GM12878 (cell line): ENCODE measurements at regions not wholly inside any gene's neighbourhood (a gene's known extent, or its start where the extent isn't known, plus 50 kb on each side); places are given as distances from the start of the nearest gene placed in this dataset.

Experiments
- ATAC-seq: fragments of 200-7000 bp; cut with Tn5 transposase; 3 replicates; pipeline ENCODE4 v1.9.1; 2020; ENCODE audit warnings: mild to moderate bottlenecking, moderate library complexity
- BruUV-seq: library from RNA; stranded (reverse); fragments of 400-500 nt; replicated peaks from 2 replicates; lab custom pipeline; 2021; lab: Mats Ljungman, UMichigan
- CTCF ChIA-PET: fragments of 300-600 bp; sonication (Branson Sonifier 250); formaldehyde crosslinking; extraction: SDS; loops from one replicate; lab custom pipeline; 2021; ENCODE audit warnings: inconsistent platforms; lab: Yijun Ruan, JAX
- POLR2A ChIA-PET: fragments of 350-600 bp; formaldehyde crosslinking; extraction: SDS; loops from one replicate; lab custom pipeline; 2021; ENCODE audit warnings: inconsistent platforms; lab: Charles Lee
- RAD21 ChIA-PET: fragments of 300-600 bp; sonication (Branson Sonifier 250); formaldehyde crosslinking; loops from one replicate; lab custom pipeline; 2023; ENCODE audit warnings: antibody characterized with exemption; ENCODE audit not compliant: unreplicated experiment; lab: Charles Lee
- SMC1A ChIA-PET: fragments of 300-600 bp; sonication (Branson Sonifier 250); formaldehyde crosslinking; loops from one replicate; lab custom pipeline; 2023; ENCODE audit not compliant: unreplicated experiment, uncharacterized antibody; lab: Charles Lee
- DNase-seq: peaks from one replicate; pipeline ENCODE4 v3.0.0-alpha.2; 2011; ENCODE audit warnings: low read depth, low spot score
- FAIRE-seq: peaks from 3 replicates; lab custom pipeline; 2011; peaks lifted over from hg19 to GRCh38; lab: Jason Lieb, UNC
- H2AFZ ChIP-seq: 2 replicates; pipeline ENCODE4 v1.6.0; 2011; ENCODE audit warnings: low read depth, low read length, control low read depth; ENCODE audit not compliant: control insufficient read depth
- H3K27ac ChIP-seq: 2 replicates; pipeline ENCODE4 v1.5.1; 2011; ENCODE audit warnings: control low read depth; ENCODE audit not compliant: control insufficient read depth, insufficient read depth
- H3K27me3 ChIP-seq, 2 experiments: replicated peaks in 1 of 2; 2 replicates each; pipeline versions ENCODE4 v1.6.0 to v1.6.1; 2011; ENCODE audit warnings: low read length in 1 of 2; ENCODE audit not compliant: control insufficient read depth in 2 of 2, insufficient read depth in 2 of 2
- H3K36me3 ChIP-seq, 2 experiments: 2 replicates each; pipeline ENCODE4 v1.5.1; 2011; ENCODE audit warnings: low read length in 1 of 2; ENCODE audit not compliant: control insufficient read depth in 2 of 2, insufficient read depth in 2 of 2
- H3K4me1 ChIP-seq: 2 replicates; pipeline ENCODE4 v1.6.1; 2011; ENCODE audit warnings: mild to moderate bottlenecking, low read length, moderate library complexity, mixed read lengths; ENCODE audit not compliant: control insufficient read depth, insufficient read depth
- H3K4me2 ChIP-seq: 2 replicates; pipeline ENCODE4 v1.6.0; 2011; ENCODE audit warnings: control low read depth; ENCODE audit not compliant: control insufficient read depth, insufficient read depth
- H3K4me3 ChIP-seq: fragments of 200-600 bp; sonication (generic); 2 replicates; pipeline ENCODE4 v1.5.1; 2016
- H3K79me2 ChIP-seq: 2 replicates; pipeline ENCODE4 v1.6.0; 2011; ENCODE audit warnings: low read length; ENCODE audit not compliant: control insufficient read depth, insufficient read depth
- H3K9ac ChIP-seq: 2 replicates; pipeline ENCODE4 v1.8.0; 2011; ENCODE audit warnings: low read length, control low read depth, mixed read lengths; ENCODE audit not compliant: control insufficient read depth, insufficient read depth
- H3K9me3 ChIP-seq: replicated peaks from 3 replicates; pipeline ENCODE4 v1.5.1; 2011; ENCODE audit warnings: mild to moderate bottlenecking, low read length; ENCODE audit not compliant: control insufficient read depth, insufficient read depth
- H4K20me1 ChIP-seq: 2 replicates; pipeline ENCODE4 v1.6.0; 2011; ENCODE audit not compliant: control insufficient read depth, insufficient read depth
- BHLHE40 ChIP-seq, 2 experiments: fragments of 450-650 bp in 1 of 2; IDR thresholded peaks; 2 replicates each; pipeline ENCODE4 v1.6.1; 2011 to 2017; ENCODE audit warnings: low read depth in 2 of 2, borderline replicate concordance in 1 of 2, improper control_type of control experiment in 1 of 2, low read length in 1 of 2, mild to moderate bottlenecking in 1 of 2
- BMI1 ChIP-seq: fragments of 450-650 bp; IDR thresholded peaks from 2 replicates; pipeline ENCODE4 v1.6.1; 2016; ENCODE audit warnings: mild to moderate bottlenecking, moderate library complexity, borderline replicate concordance
- CEBPB ChIP-seq, 2 experiments: fragments of 150-350 bp in 1 of 2; IDR thresholded peaks; 2 replicates each; pipeline ENCODE4 v1.6.1; 2012 to 2014; ENCODE audit warnings: low read depth in 2 of 2, low read length in 2 of 2, borderline replicate concordance in 1 of 2, inconsistent platforms in 1 of 2
- ESRRA ChIP-seq: IDR thresholded peaks from 2 replicates; pipeline ENCODE4 v1.6.1; 2012; ENCODE audit warnings: mild to moderate bottlenecking, low read length, improper control_type of control experiment
- GATAD2B ChIP-seq: fragments of 450-650 bp; conservative IDR thresholded peaks from 2 replicates; pipeline ENCODE4 v1.6.1; 2017; ENCODE audit warnings: low read depth, mild to moderate bottlenecking, moderate library complexity
- MEF2B ChIP-seq: fragments of 450-650 bp; IDR thresholded peaks from 2 replicates; pipeline ENCODE4 v1.6.1; 2018; ENCODE audit warnings: mild to moderate bottlenecking, moderate library complexity; ENCODE audit not compliant: partially characterized antibody, poor library complexity, severe bottlenecking
- MYC ChIP-seq: IDR thresholded peaks from 2 replicates; pipeline ENCODE4 v1.6.1; 2011; ENCODE audit warnings: mild to moderate bottlenecking, low read length, moderate library complexity, inconsistent platforms; ENCODE audit not compliant: insufficient read depth, insufficient replicate concordance, insufficient read length, severe bottlenecking
- NR2F1 ChIP-seq: fragments of 450-650 bp; conservative IDR thresholded peaks from 2 replicates; pipeline ENCODE4 v1.6.1; 2017; ENCODE audit warnings: mild to moderate bottlenecking
- PAX8 ChIP-seq: fragments of 450-650 bp; IDR thresholded peaks from 2 replicates; pipeline ENCODE4 v1.6.1; 2017; ENCODE audit warnings: mild to moderate bottlenecking, moderate library complexity
- SRF ChIP-seq, 2 experiments: IDR thresholded peaks; 2 replicates each; pipeline ENCODE4 v1.6.1; 2011; ENCODE audit warnings: low read depth in 2 of 2, low read length in 2 of 2, mild to moderate bottlenecking in 1 of 2, moderate library complexity in 1 of 2
- ZNF274 ChIP-seq: IDR thresholded peaks from one replicate; pipeline ENCODE4 v1.8.0; 2011; ENCODE audit not compliant: insufficient read length, insufficient read depth
- WGBS: methylation state at CpG from one replicate; pipeline ENCODE4 v1.1.6; 2016; ENCODE audit warnings: low lambda C conversion rate; ENCODE audit not compliant: insufficient replicate concordance, insufficient coverage; ENCODE audit errors: missing lambda C conversion rate; 5-methylcytosine and 5-hydroxymethylcytosine counted together
- in situ Hi-C: fragments of 300-500 bp; cut with MboI; formaldehyde crosslinking; loops from 9 replicates; pipeline ENCODE4 v1.14.3; 2018; ENCODE audit warnings: mixed read lengths
- intact Hi-C: fragments of 100-400 bp; cut with micrococcal nuclease; formaldehyde crosslinking; loops from one replicate; pipeline ENCODE4 v1.14.2; 2022; ENCODE audit not compliant: unreplicated experiment
- TF ChIP-seq, protein P1 (sequence below): fragments of 150-350 bp; IDR thresholded peaks from 2 replicates; pipeline ENCODE4 v1.6.1; 2016; ENCODE audit warnings: low read depth, low read length
- TF ChIP-seq, protein P2 (sequence below): IDR thresholded peaks from 2 replicates; pipeline ENCODE4 v1.6.1; 2011; ENCODE audit warnings: borderline replicate concordance, low read depth, mild to moderate bottlenecking, moderate library complexity, mixed read lengths, low read length; ENCODE audit not compliant: insufficient read depth; ENCODE audit errors: extremely low read length
- TF ChIP-seq, protein P3 (sequence below): IDR thresholded peaks from 2 replicates; pipeline ENCODE4 v1.6.1; 2011; ENCODE audit warnings: low read depth, low read length, improper control_type of control experiment, borderline replicate concordance
- TF ChIP-seq, protein P4 (sequence below): fragments of 450-650 bp; conservative IDR thresholded peaks from 2 replicates; pipeline ENCODE4 v1.6.1; 2017; ENCODE audit warnings: mild to moderate bottlenecking, moderate library complexity

DNA sequence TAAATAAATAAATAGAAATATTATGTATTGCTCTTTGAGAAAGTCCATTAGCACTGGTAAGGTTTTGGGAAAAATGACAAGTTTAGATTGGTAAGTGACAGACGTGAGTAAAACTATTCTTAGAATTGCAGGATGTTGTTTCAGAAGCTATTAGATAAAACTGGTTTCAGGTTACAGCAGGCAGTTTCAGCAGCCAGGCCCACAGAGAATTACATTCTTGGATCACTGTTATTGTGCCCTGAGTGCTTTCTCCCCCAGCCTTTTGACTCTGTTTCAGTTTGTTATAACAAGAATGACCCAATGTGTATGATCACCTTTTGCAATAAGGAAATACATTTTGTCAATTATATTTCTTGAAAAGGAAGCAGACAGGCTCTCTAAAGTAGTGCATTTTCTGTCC lies 86.5 kb downstream of the DKK1 start:
- Histone ChIP-seq H3K9ac (no peak overlapping the region), H3K4me2 (no peak overlapping the region), H3K79me2 (no peaks in the 10 kb centered on the region), H3K36me3 (no peaks in the 10 kb centered on the region), H3K27ac (no peak overlapping the region), H4K20me1 (no peaks in the 10 kb centered on the region), H3K4me3 (no peak overlapping the region), H2AFZ (no peak overlapping the region), H3K27me3 (no peaks in the 10 kb centered on the region), H3K9me3 (no peaks in the 10 kb centered on the region), H3K4me1 (no peaks in the 10 kb centered on the region)
- CTCF ChIA-PET = no interaction called here
- BruUV-seq = no TSS peak
- SMC1A ChIA-PET = no interaction called here
- POLR2A ChIA-PET = no interaction called here
- 0% methylated on average over 1 of the region's 1 CpG for WGBS
- in situ Hi-C loops = no loop called here
- no peak for ATAC-seq
- no peak for FAIRE-seq
- RAD21 ChIA-PET = no interaction called here
- TF ChIP-seq BMI1 (no peak), MYC (no peak), SRF (IDR thresholded peaks at IDR 0.05; ENCODE audit: low read depth in 2 of 2, low read length in 2 of 2) (no peak), ZNF274 (no peak), GATAD2B (no peak), PAX8 (no peak), MEF2B (no peak), CEBPB (IDR thresholded peaks at IDR 0.05; ENCODE audit: borderline replicate concordance in 1 of 2, low read depth in 2 of 2, low read length in 2 of 2) (no peak), NR2F1 (no peak), ESRRA (no peak), BHLHE40 (IDR thresholded peaks at IDR 0.05; ENCODE audit: borderline replicate concordance in 1 of 2, low read depth in 2 of 2, low read length in 1 of 2) (no peak)
- TF ChIP-seq, protein P1, sequence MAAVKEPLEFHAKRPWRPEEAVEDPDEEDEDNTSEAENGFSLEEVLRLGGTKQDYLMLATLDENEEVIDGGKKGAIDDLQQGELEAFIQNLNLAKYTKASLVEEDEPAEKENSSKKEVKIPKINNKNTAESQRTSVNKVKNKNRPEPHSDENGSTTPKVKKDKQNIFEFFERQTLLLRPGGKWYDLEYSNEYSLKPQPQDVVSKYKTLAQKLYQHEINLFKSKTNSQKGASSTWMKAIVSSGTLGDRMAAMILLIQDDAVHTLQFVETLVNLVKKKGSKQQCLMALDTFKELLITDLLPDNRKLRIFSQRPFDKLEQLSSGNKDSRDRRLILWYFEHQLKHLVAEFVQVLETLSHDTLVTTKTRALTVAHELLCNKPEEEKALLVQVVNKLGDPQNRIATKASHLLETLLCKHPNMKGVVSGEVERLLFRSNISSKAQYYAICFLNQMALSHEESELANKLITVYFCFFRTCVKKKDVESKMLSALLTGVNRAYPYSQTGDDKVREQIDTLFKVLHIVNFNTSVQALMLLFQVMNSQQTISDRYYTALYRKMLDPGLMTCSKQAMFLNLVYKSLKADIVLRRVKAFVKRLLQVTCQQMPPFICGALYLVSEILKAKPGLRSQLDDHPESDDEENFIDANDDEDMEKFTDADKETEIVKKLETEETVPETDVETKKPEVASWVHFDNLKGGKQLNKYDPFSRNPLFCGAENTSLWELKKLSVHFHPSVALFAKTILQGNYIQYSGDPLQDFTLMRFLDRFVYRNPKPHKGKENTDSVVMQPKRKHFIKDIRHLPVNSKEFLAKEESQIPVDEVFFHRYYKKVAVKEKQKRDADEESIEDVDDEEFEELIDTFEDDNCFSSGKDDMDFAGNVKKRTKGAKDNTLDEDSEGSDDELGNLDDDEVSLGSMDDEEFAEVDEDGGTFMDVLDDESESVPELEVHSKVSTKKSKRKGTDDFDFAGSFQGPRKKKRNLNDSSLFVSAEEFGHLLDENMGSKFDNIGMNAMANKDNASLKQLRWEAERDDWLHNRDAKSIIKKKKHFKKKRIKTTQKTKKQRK = no peak
- TF ChIP-seq, protein P2, sequence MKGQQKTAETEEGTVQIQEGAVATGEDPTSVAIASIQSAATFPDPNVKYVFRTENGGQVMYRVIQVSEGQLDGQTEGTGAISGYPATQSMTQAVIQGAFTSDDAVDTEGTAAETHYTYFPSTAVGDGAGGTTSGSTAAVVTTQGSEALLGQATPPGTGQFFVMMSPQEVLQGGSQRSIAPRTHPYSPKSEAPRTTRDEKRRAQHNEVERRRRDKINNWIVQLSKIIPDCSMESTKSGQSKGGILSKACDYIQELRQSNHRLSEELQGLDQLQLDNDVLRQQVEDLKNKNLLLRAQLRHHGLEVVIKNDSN = no peak
- TF ChIP-seq, protein P3, sequence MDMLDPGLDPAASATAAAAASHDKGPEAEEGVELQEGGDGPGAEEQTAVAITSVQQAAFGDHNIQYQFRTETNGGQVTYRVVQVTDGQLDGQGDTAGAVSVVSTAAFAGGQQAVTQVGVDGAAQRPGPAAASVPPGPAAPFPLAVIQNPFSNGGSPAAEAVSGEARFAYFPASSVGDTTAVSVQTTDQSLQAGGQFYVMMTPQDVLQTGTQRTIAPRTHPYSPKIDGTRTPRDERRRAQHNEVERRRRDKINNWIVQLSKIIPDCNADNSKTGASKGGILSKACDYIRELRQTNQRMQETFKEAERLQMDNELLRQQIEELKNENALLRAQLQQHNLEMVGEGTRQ = no peak
- TF ChIP-seq, protein P4, sequence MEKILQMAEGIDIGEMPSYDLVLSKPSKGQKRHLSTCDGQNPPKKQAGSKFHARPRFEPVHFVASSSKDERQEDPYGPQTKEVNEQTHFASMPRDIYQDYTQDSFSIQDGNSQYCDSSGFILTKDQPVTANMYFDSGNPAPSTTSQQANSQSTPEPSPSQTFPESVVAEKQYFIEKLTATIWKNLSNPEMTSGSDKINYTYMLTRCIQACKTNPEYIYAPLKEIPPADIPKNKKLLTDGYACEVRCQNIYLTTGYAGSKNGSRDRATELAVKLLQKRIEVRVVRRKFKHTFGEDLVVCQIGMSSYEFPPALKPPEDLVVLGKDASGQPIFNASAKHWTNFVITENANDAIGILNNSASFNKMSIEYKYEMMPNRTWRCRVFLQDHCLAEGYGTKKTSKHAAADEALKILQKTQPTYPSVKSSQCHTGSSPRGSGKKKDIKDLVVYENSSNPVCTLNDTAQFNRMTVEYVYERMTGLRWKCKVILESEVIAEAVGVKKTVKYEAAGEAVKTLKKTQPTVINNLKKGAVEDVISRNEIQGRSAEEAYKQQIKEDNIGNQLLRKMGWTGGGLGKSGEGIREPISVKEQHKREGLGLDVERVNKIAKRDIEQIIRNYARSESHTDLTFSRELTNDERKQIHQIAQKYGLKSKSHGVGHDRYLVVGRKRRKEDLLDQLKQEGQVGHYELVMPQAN = no peak
- TF ChIP-seq, all 136 proteins: peak for 0
- intact Hi-C loops = no loop called here
- DNase-seq = no peak
